Stomach (tissue), 8 donors: ENCODE measurements at regions not wholly inside any gene's neighbourhood (a gene's known extent, or its start where the extent isn't known, plus 50 kb on each side); places are given as distances from the start of the nearest gene placed in this dataset.

Experiments used
- DNase-seq, 2 donors: peaks; one replicate each; pipeline versions ENCODE4 v3.0.0 to v3.0.0-alpha.2; 2013 to 2019
- H3K27ac ChIP-seq, 5 donors: fragments of 200-600 bp in 4 of 5; sonication (generic) in 4 of 5; one replicate each; pipeline ENCODE4 v1.5.1; 2013 to 2019; ENCODE audit warnings: mild to moderate bottlenecking in 1 of 5, moderate library complexity in 1 of 5
- H3K27me3 ChIP-seq, 3 donors: fragments of 200-600 bp; sonication (generic); one replicate each; pipeline ENCODE4 v1.5.1; 2017 to 2019; ENCODE audit warnings: mixed run types in 1 of 3
- H3K36me3 ChIP-seq, 4 donors: fragments of 200-600 bp; sonication (generic); 1 replicate in 3 of 4; 2 replicates in 1 of 4; pipeline ENCODE4 v1.5.1; 2016 to 2019
- H3K4me1 ChIP-seq, 4 donors: fragments of 200-600 bp; sonication (generic); one replicate each; pipeline ENCODE4 v1.5.1; 2016 to 2019
- H3K4me3 ChIP-seq, 4 donors: fragments of 200-600 bp; sonication (generic) in 3 of 4; one replicate each; pipeline ENCODE4 v1.5.1; 2016 to 2019; ENCODE audit warnings: mild to moderate bottlenecking in 1 of 4
- H3K9me3 ChIP-seq, 4 donors: fragments of 200-600 bp; sonication (generic); one replicate each; pipeline ENCODE4 v1.5.1; 2016 to 2019
- CTCF ChIP-seq, 7 experiments: fragments of 450-650 bp in 4 of 7; fragments of 200-600 bp in 3 of 7; sonication (generic) in 3 of 7; IDR thresholded peaks; one replicate each; pipeline ENCODE4 v1.5.1; 2016 to 2019; ENCODE audit warnings: antibody characterized with exemption in 7 of 7, control low read depth in 2 of 7, mild to moderate bottlenecking in 1 of 7
- EP300 ChIP-seq: sonication (generic); formaldehyde crosslinking; IDR thresholded peaks from one replicate; pipeline ENCODE4 v1.6.1; 2017; ENCODE audit warnings: antibody characterized with exemption
- POLR2A ChIP-seq, 4 donors: fragments of 450-650 bp; IDR thresholded peaks; one replicate each; pipeline ENCODE4 v1.6.1; 2016; ENCODE audit warnings: antibody characterized with exemption in 4 of 4, control low read depth in 2 of 4, mild to moderate bottlenecking in 1 of 4, moderate library complexity in 1 of 4
- POLR2AphosphoS5 ChIP-seq, 3 donors: sonication (generic); formaldehyde crosslinking; IDR thresholded peaks; one replicate each; pipeline ENCODE4 v1.6.1; 2016; ENCODE audit warnings: antibody characterized with exemption in 3 of 3
- WGBS, 5 donors: extraction: QIAGEN DNeasy Blood & Tissue Kit in 3 of 5; methylation state at CpG; one replicate each; pipeline versions ENCODE4 v1.1.5 to v1.1.7; 2013 to 2018; 5-methylcytosine and 5-hydroxymethylcytosine counted together
- intact Hi-C: fragments of 100-400 bp; cut with DNase I; formaldehyde crosslinking; loops from one replicate; pipeline ENCODE4 v1.15.1; 2023; ENCODE audit warnings: low total_unique reads
- donor health status: healthy with polysubstance abuse.
- donor health status: Bipolar disorder and iron deficiency.
- donor health status: healthy.

GRCh38 chr13:69633044-69633443 lies 474.6 kb upstream of the ATXN8OS start:
- intact Hi-C loops = no loop called here
- no peaks in the 10 kb centered on the region for H3K9me3 ChIP-seq
- no peak overlapping the region for H3K4me3 ChIP-seq
- H3K27me3 ChIP-seq = no peaks in the 10 kb centered on the region
- no peak for TF ChIP-seq CTCF (IDR thresholded peaks at IDR 0.05)
- TF ChIP-seq POLR2AphosphoS5 (IDR thresholded peaks at IDR 0.05) = no peak
- TF ChIP-seq EP300 = no peak
- TF ChIP-seq POLR2A (IDR thresholded peaks at IDR 0.05) = no peak
- 81 to 90% (median 88%) methylated on average over 1 of the region's 1 CpG for WGBS, 5 donors
- no peaks in the 10 kb centered on the region for H3K4me1 ChIP-seq
- H3K27ac ChIP-seq = no peak overlapping the region
- no peak for DNase-seq
- no peaks in the 10 kb centered on the region for H3K36me3 ChIP-seq

- H3K36me3 ChIP-seq = no peaks in the 10 kb centered on the region
- intact Hi-C loops = no loop called here
- H3K27ac ChIP-seq = no peak overlapping the region
- no peaks in the 10 kb centered on the region for H3K9me3 ChIP-seq
- H3K4me1 ChIP-seq = no peaks in the 10 kb centered on the region
- TF ChIP-seq POLR2AphosphoS5 (IDR thresholded peaks at IDR 0.05) (no peak), EP300 (no peak), POLR2A (IDR thresholded peaks at IDR 0.05) (no peak), CTCF (IDR thresholded peaks at IDR 0.05) (no peak)
- H3K27me3 ChIP-seq = no peaks in the 10 kb centered on the region
- no peak overlapping the region for H3K4me3 ChIP-seq
- no peak for DNase-seq
These were observed 483.7 kb upstream of the ATXN8OS start for GRCh38 chr13:69623973-69624372.

GRCh38 chr13:69619651-69620050 lies 488.0 kb upstream of the ATXN8OS start:
- 41 to 49% (median 46%) methylated on average over 2 of the region's 2 CpGs for WGBS, 5 donors
- no peak overlapping the region for H3K27ac ChIP-seq
- no peak for DNase-seq
- TF ChIP-seq CTCF (IDR thresholded peaks at IDR 0.05) (no peak), POLR2AphosphoS5 (IDR thresholded peaks at IDR 0.05) (no peak), POLR2A (IDR thresholded peaks at IDR 0.05) (no peak)
- no peaks in the 10 kb centered on the region for H3K9me3 ChIP-seq
- intact Hi-C loops = no loop called here
- H3K36me3 ChIP-seq = no peaks in the 10 kb centered on the region
- H3K27me3 ChIP-seq = no peaks in the 10 kb centered on the region
- no peak overlapping the region for H3K4me3 ChIP-seq
- H3K4me1 ChIP-seq = no peaks in the 10 kb centered on the region

GRCh38 chr13:69618838-69619237 lies 488.8 kb upstream of the ATXN8OS start:
- 78 to 90% (median 83%) methylated on average over 1 of the region's 1 CpG for WGBS, 5 donors
- no peaks in the 10 kb centered on the region for H3K36me3 ChIP-seq
- no peaks in the 10 kb centered on the region for H3K4me1 ChIP-seq

More at GRCh38 chr13:69618838-69619237, 488.8 kb upstream of the ATXN8OS start:
- Histone ChIP-seq H3K9me3 (no peaks in the 10 kb centered on the region), H3K27me3 (no peaks in the 10 kb centered on the region), H3K27ac (no peak overlapping the region), H3K4me3 (no peak overlapping the region)
- intact Hi-C loops = no loop called here
- TF ChIP-seq POLR2AphosphoS5 (IDR thresholded peaks at IDR 0.05) (no peak), CTCF (IDR thresholded peaks at IDR 0.05) (no peak), POLR2A (IDR thresholded peaks at IDR 0.05) (no peak), EP300 (no peak)
- no peak for DNase-seq
